ENCODE measurements at regions not wholly inside any gene's neighbourhood (a gene's known extent, or its start where the extent isn't known, plus 50 kb on each side); places are given as distances from the start of the nearest gene placed in this dataset.

DNA sequence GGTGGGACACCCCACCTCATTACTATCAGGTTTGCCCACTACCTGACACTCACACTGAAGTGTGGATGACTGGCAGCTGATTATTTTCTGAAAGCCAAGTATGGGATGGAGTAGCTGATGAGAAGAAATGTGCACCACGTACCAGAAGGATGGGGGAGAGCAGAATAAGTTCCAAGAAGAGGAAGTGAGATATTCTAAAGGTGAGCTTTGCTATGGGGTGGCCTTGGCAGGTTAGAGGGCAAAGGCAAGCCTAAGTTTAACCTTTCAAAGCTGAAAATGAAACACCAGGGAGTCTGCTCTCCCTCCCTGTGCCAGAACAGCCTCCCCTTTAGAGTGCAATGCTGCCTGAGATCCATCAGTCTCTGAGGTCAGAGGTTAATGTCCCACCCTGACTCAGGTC lies 196.1 kb upstream of the OSR1 start:
- no peak for TF ChIP-seq POLR2A (IDR thresholded peaks at IDR 0.05)
- TF ChIP-seq, protein P1, sequence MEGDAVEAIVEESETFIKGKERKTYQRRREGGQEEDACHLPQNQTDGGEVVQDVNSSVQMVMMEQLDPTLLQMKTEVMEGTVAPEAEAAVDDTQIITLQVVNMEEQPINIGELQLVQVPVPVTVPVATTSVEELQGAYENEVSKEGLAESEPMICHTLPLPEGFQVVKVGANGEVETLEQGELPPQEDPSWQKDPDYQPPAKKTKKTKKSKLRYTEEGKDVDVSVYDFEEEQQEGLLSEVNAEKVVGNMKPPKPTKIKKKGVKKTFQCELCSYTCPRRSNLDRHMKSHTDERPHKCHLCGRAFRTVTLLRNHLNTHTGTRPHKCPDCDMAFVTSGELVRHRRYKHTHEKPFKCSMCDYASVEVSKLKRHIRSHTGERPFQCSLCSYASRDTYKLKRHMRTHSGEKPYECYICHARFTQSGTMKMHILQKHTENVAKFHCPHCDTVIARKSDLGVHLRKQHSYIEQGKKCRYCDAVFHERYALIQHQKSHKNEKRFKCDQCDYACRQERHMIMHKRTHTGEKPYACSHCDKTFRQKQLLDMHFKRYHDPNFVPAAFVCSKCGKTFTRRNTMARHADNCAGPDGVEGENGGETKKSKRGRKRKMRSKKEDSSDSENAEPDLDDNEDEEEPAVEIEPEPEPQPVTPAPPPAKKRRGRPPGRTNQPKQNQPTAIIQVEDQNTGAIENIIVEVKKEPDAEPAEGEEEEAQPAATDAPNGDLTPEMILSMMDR (IDR thresholded peaks at IDR 0.05): no peak
